ENCODE measurements at regions not wholly inside any gene's neighbourhood (a gene's known extent, or its start where the extent isn't known, plus 50 kb on each side); places are given as distances from the start of the nearest gene placed in this dataset.

DNA sequence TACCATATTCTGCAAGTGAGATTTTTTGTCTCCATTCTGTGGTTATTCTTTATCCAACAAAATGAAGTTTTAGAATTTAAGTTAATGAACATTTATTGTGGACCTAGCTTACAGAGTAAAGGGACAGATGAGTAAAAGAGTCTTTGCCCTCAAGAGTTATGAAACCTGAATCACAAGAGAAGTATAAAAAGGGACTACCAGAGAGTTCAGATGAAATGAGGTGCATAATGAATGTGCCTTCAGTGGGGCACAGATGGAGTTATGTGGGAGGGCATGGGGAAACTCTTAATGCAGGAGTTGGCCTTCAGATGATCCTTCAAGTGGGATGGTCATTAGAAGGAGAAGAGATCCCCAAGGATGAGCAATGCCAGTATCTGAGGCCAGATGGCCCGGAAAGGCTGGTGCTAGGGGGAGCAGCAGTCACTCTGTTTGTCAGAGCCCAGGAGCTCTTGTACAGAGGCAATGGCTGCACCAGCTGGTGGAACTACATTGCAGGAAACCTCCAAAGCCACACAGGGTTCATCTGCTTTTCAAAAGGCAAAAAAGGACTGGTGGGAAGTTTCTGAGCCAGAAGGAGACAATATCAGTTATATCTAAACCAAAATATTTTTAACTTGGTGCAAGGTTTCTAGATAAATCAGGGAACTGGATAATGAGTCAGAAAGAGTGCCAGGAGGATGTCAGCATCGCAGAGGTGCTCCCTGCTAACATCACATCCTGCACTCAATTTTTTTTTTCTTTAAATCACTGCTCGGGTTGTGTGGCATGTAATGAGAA lies 162.0 kb downstream of the KLF6 start:
- DNase-seq: peak; percentile 68

DNA sequence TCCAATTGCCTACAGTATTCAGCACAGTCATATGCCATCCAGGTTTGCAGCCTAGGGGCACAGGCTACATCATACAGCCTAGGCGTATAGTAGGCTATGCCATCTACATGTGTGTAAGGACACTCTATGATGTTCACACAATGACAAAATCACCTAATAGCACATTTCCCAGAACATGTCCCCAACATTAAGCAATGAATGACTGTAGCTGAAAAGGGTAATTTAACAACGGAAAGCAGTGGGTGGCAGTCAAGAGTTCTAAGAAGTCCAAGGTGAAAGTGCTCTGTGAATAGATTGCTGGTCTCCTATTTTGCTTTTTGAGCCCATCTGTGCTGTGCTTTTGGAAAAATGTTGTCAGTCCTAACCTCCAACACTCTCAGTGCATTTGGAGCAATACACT lies 162.6 kb downstream of the KLF6 start:
- no peak for DNase-seq

DNA sequence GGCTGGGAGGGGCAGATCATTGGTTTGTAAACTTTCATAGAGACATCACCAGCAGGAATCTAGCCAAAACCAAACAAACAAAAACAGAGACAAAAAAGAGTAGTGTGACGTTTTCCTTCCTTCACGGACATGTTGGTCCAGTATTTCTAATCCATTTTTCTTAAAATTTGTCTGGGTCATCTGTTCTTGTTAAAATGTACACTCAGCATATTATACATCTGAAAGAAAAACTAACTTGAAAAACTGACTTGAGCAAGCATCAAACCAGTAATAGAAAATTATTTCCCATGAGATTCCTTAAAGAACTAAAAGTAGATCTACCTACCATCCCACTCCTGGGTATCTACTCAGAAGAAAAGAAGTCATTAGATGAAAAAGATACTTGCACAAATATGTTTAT lies 164.2 kb downstream of the KLF6 start:
- no peak for DNase-seq

DNA sequence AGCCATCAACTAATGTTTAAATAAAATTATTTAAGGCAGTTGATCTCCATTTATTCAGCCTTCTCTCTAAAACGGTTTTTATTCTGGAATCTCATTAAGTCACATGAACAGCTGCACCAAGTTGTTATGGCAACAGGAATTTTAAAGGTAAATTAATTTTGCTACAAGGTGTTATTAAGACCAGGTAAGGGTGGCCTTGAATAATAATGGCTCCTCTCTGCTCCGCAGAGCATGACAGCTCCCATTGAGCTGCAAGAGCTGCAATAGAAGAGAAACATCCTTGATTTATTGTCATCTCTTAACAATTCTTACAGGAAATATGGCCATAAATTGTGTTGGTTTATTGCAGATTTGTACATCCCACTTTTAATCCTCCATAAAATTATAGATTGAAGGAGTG lies 165.8 kb downstream of the KLF6 start:
- DNase-seq: no peak

DNA sequence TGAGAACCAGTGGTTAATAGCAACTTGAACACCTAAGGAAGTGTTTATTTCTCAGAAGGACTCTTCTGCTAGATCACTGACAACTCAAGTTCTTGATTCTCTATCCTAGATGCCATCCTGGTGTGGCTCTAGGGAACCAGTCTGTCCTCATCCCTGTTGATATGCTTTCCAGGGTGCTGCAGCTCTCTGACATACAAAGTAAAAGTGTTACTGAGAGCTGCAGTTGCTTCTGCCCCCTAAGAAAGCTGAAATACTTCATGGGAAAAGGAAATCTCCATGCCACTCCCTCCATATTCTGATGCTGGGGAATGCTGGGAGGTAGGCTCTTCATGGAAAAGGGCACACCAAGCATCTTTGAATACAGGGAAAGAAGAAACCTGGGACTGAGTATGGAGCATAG lies 168.1 kb downstream of the KLF6 start:
- DNase-seq: no peak

DNA sequence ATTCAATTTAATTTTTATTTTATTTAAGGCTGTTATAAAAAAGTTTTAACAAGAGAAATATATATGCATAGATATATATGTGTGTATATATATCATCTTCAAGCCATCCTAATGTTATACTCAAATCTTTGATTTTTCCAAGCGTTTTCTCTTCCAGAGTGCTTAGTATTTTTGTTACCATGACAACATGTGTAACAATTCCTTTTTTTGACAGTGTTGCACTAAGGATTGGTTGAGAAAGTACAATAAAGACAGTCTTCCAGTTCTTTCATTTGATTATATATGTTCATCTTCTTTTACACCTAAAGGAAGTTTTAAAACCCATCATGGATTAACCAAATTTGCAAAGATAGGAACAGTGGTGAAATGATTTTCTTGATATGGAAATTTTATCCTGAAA lies 171.7 kb downstream of the KLF6 start:
- no peak for DNase-seq

DNA sequence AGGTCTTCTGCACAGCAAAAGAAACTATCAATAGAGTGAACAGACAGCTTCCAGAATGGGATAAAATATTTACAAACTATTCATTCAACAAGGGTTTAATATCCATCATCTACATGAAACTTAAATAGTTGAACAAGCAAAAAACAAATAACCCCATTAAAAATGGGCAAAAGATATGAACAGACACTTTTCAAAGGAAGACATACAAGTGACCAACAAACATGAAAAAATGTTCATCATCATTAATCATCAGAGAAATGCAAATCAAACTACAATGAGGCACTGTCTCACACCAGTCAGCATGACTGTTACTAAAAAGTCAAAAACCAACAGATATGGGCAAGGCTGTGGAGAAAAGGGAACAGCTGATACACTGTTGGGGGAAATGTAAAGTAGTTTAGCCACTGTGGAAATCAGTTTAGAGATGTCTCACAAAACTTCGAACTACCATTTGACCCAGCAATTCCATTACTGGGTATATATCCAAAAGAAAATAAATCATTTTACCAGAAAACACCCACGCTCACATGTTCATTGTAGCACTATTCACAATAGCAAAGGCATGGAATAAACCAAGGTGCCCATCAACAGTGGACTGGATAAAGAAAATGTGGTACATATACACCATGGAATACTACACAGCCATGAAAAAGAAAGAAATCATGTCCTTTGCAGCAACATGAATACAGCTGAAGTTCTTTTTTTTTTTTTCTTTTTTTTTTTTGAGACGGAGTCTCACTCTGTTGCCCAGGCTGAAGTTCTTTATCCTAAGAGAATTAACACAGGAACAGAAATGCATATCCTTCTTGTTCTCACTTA lies 172.6 kb downstream of the KLF6 start:
- no peak for DNase-seq

DNA sequence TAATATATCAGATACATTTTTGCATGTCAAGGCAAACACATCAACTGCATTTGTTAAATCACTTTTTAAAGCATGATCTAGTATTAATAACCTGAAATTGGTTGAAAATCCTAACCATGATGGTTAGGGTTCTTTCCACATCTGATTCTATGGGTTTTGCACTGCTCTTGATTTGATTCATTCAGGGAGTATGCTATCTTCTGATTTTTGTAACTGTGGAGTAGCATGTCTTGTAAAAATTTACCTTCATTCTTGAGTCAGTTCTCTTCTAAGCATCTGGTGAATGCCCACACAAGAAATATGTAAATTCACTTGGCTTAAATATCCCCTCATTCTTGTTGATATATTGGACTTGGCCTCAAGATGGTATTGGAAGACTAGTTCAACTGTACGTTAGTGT lies 178.7 kb downstream of the KLF6 start:
- DNase-seq: no peak

DNA sequence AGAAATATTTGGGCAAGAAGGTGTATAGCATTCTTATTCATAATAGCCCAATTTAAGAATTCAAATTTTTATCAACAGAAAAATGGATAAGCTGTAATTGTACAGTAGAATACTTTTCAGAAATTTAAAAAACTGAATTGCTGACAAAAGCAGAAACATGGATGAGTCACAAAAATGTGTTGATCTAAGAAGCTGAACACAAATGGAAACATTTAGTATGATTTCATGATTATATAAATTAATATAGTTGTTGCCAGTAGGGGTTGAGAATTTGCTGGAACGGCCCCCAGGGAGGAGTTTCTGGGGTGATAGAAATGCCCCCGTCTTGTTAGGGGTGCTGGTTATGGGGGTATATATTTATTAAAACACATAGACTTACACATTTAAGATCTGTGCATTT lies 179.1 kb downstream of the KLF6 start:
- DNase-seq: no peak

DNA sequence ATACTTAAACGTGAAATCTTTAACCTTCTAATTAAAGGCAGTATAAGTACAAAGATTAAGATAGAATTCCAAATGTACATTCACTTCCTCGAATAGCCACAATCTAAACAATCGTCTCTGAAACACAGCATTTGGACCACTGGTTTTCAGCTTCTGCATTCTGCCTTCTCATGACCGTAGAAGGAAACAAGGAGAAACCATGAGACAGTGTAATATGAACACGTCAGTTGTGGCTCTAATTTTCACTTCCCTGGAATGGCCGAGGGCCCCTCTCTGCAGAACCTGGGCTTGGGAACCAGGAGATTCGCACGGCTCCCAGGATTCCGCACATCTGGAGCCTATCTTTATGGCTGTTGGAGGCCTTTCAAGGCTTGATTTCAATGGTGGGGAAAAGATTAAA lies 189.3 kb downstream of the KLF6 start:
- DNase-seq: no peak

DNA sequence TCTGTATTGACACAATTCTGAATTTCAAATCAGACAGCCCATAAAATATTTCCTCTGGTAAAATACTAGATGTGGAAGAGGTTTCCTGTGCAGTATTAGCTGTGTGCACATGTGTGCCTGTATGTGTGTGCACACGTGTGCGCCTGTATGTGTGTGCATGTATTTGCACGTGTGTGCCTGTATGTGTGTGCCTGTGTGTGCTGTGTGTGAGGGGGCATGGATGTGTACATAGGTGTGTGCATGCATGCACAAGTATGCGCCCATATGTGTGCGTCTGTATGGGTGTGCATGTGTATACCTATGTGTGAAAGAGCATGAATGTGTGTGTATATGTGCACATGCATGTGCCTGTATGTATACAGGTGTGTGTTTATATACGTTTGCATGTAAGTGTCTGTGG lies 191.4 kb downstream of the KLF6 start:
- no peak for DNase-seq

DNA sequence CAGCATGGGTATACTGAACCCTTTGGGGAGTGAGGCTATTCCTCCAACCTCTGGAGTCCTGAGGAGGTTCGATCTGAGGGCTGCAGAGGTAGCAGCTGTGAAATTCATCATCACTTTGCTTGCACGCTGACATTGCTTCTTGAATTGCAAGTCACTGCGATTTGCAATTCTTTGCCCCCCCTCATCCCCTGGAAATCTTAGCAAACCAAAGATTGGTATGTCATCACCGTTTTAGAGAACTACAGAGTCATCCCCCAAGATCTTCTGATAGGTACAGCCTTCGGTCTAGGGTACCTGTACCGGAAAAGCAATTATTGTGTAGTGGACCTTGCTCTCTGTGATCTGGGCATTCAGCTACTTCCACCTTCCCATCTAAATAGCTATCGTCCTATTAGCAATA lies 192.6 kb downstream of the KLF6 start:
- DNase-seq: no peak

DNA sequence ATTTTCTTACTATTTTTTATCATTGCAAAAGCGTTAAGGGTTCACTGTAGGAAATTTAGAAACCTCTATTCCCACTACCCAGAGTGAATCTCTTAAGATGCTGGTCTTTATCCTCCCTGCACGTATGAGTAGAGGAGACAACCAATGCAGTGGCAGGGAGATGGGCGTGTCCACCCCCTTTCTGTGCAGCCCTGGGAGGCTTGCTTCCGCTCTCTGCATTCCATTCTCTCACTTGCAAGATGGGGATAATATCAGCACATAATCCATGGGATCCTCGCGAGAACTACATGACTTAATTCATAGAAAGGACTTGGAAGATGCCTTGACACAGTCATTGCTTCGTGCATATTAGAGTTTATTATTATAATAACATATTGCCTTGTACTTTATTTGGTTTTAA lies 196.2 kb downstream of the KLF6 start:
- DNase-seq: no peak

DNA sequence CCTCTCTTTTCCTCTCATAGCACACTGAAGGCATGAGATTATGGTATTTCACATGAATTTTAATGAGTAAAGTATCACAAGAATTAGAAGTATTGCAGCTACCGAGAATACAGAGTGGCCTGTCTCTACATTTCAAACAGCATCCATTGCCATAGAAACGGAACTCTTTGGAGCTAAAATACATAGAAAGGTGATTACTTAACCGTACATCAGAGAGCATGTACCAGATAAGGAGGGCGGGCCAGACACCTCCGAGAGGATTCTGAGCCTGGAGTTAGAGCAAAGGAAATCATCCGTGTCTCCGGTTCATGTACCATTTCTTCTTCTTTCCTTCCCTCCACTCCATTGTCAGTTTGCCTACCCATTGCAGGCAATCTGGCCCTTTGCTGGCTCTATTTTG lies 196.7 kb downstream of the KLF6 start:
- no peak for DNase-seq

DNA sequence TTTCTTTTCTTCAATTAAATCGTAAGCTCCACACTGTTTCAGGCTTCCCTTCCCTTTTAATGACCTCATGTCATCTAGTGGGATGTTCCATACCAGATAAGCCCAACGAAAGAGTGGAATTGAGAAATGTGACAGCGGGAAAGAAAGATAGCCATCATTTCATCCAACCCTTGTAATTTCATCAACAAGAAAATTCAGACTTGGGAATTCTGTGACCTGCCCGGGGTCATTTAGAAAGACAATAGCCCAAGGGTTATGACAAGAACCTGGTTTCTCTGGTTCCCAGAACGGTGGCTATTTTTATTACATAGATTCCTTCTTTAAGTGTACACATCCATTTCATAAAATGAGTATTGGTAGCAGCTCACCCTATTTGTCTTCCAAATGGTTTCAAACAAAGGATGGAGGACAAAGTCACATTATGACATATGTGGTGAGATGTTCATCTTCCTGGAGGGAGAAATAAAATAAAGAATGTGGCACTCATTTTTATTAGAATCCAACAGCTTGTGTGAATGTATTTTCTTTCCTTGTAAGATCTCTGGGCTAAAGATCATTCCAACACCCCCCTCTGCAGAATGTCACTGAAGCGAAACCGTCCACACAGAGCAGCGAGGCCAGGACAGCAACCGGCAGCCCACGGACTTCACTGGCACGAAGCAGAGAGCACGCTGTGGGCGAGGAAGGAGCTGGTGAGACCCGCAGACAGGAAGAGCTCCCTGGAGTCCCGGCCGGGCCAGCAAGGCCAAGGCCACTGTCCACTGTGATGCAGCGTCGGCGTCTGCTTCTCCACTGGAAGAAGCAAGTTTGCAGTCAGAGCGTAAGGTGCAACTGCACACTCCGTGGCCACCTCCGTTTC lies 199.9 kb downstream of the KLF6 start:
- no peak for DNase-seq

DNA sequence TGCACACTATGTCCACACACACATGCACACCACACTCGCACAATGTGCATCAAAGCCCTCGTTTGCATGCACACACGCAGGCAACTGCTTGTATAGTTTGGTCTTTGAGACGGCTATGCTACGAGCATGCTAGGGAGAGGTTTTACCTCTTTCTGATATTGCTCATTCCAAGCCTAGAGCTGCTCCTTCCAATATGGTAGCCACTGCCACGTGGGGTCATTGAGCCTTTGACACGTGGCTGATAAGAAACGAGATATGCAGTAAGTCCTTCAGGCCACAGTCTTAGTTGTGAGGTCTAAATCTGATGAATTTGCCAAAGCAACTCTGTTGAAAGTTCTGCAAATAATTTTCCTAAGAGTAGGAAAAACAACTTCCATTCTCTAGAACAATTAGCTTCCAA lies 204.4 kb downstream of the KLF6 start:
- DNase-seq: no peak

DNA sequence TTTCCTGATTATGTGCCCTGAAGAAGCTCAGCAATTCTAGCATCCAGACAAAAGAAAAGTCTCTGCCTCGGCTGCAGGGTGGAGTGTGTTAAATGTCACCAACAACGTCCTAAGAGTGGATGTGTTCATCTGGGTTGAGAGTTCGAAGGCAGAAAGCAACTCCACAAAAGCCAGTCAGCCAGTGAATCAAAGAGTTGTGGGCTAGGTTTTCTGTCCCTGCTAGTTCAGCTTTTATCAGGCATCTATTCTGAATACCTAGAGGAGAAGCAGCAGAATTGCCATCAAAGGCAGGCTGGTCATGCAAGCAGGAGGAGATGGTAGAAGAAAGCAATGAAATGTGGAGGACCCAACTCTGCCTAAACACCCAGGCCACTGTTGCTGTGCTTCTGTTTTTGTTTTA lies 205.2 kb downstream of the KLF6 start:
- DNase-seq: no peak

DNA sequence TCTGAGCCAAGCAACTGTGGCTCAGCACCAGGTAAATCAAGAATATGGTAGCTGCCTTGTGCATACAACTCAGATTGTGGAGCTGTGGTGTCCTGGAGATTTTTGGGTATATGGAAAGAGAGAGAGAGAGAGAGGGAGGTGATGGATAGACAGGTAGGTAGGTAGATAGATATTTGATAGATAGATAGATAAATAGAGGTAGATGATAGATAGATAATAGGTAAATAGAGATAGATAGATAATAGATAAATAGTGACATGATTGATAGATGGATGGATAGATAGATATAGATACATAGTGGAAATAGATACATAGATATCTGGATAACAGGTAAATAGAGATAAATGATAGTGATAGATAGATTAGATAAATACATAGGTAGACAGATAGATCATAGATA lies 206.3 kb downstream of the KLF6 start:
- DNase-seq: no peak

DNA sequence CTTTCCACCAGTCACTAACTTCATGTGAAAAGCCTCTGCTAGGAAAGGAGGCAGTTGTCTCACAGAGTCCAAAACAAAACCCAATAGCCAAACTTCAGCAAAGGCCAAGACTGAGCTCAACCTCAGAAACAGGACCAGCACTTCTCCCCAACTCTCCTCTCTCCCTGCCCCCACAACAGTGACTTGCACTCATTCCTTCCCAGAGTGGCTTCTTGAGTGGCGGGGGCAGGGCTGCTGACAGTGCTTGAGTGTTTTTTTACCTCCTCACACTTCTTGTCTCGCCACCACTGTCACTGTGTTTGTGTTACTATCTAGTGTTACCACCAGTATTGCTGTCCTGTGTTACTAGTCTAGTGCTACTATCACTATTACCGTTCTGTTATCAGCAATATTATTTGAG lies 206.8 kb downstream of the KLF6 start:
- no peak for DNase-seq

DNA sequence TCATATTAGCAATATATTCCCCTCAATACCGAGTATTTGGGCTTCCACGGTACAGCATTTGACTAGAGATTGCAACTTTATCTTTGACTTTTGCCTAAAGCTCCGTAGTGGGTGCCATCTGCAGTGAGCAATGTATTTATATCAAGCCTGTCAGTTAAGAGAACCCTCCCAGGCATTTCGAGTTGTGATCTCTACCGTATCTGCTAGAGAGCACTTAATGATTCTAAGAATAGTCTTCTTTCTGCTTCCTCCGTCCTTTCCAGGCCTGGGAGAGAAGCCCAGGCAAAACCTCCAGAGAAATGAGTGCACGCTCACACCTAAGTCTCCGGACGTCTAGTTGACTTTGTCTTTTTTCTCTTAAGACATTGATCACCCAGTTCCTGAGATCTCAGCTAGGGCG lies 210.6 kb downstream of the KLF6 start:
- no peak for DNase-seq

DNA sequence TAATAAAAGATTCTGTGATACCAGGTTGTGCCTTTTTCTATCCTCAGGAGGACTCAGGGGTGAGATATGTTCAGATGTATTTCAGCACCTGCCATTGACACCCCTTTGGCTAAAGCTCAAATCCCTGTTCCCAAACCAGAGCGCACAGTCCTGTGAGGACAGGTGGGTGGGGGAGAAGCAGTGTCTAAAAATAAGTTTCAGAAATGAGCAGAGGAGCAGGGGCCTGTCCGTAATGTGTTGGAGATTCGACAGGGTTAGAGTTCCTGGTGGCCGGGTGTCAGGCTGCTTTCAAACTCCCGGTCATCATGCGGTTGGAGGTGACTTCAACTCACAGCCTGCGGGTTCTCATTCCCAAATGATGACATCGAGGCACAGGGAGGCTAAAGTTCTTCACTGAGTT lies 211.5 kb downstream of the KLF6 start:
- DNase-seq: no peak

DNA sequence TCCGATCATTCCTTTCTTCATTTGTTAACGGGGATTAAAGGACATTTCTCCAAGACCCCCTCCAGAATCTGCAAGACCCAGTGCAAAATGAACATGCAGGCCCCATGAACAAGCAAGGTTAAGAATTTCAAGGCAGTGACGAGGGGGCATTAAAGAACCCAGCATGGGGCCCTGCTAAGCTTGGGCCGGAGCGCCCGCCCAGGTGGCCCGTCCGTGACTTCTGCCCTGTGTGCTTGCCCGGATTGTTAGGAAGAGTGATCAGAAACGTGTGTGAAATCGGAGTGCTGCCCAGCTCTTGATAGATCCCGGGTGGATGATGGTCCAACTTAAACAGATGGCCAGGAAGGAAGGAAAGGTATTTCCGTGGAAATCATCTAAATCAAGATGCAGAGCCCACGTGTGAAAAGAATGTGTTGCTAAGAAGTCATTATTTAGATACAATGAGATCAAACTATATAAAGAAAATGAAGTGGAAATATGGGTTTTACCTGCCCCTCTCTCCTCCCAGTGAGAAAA lies 213.6 kb downstream of the KLF6 start:
- no peak for DNase-seq

DNA sequence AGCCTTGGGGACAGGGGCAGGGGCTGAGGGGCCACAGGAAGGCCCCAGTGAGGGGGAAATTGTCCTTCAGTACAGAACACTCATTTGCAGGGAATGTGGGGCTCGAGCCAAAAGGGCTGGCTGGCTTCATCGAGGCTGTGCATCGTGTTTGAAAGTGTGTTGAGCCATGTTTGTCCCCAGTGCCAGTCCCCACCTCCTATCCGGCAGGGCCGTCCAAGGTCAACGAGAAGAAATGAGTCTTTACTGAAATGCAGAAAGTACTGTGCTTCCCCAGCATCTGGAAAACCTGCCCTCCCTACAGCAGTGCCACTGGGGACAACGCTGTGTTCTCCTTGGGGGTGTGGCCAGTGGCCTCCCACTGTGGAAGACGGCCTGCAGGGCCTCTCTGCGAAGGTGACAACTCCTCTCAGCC lies 214.1 kb downstream of the KLF6 start:
- DNase-seq: no peak

Data from activated CD8-positive, alpha-beta memory T cell treated with anti-CD3 and anti-CD28 coated beads for 24 hours (primary cell).